ENCODE measurements at regions not wholly inside any gene's neighbourhood (a gene's known extent, or its start where the extent isn't known, plus 50 kb on each side); places are given as distances from the start of the nearest gene placed in this dataset.

- in situ Hi-C loops (cut with MboI; ENCODE audit: low pct_unique_long_range_greater_than_20kb, low sequenced_read_pairs): no loop called here
- DNase-seq: no peak
Measured at GRCh38 chr3:36219398-36219797, 160.9 kb upstream of the STAC start.

- DNase-seq: no peak
- in situ Hi-C loops (cut with MboI; ENCODE audit: low pct_unique_long_range_greater_than_20kb, low sequenced_read_pairs): no loop called here
Measured at GRCh38 chr3:36220173-36220572, 160.1 kb upstream of the STAC start.

GRCh38 chr3:36221975-36222374, 158.3 kb upstream of the STAC start:
- in situ Hi-C loops (cut with MboI; ENCODE audit: low pct_unique_long_range_greater_than_20kb, low sequenced_read_pairs): no loop called here

GRCh38 chr3:36227980-36228379, 152.3 kb upstream of the STAC start:
- in situ Hi-C loops (cut with MboI; ENCODE audit: low pct_unique_long_range_greater_than_20kb, low sequenced_read_pairs): no loop called here
- no peak for DNase-seq

More at GRCh38 chr3:36221975-36222374, 158.3 kb upstream of the STAC start:
- DNase-seq: no peak

- DNase-seq: no peak
- in situ Hi-C loops (cut with MboI; ENCODE audit: low pct_unique_long_range_greater_than_20kb, low sequenced_read_pairs): no loop called here
Measured at GRCh38 chr3:36229496-36229895, 150.8 kb upstream of the STAC start.

- in situ Hi-C loops (cut with MboI; ENCODE audit: low pct_unique_long_range_greater_than_20kb, low sequenced_read_pairs): no loop called here
Measured at GRCh38 chr3:36232797-36233489, 147.4 kb upstream of the STAC start.

GRCh38 chr3:36244728-36245127, 135.6 kb upstream of the STAC start:
- in situ Hi-C loops (cut with MboI; ENCODE audit: low pct_unique_long_range_greater_than_20kb, low sequenced_read_pairs): no loop called here

More at GRCh38 chr3:36232797-36233489, 147.4 kb upstream of the STAC start:
- no peak for DNase-seq

GRCh38 chr3:36248374-36248773, 131.9 kb upstream of the STAC start:
- in situ Hi-C loops (cut with MboI; ENCODE audit: low pct_unique_long_range_greater_than_20kb, low sequenced_read_pairs): no loop called here

More at GRCh38 chr3:36244728-36245127, 135.6 kb upstream of the STAC start:
- DNase-seq: no peak

GRCh38 chr3:36250191-36250590, 130.1 kb upstream of the STAC start:
- in situ Hi-C loops (cut with MboI; ENCODE audit: low pct_unique_long_range_greater_than_20kb, low sequenced_read_pairs): no loop called here
- no peak for DNase-seq

More at GRCh38 chr3:36248374-36248773, 131.9 kb upstream of the STAC start:
- DNase-seq: no peak

- in situ Hi-C loops (cut with MboI; ENCODE audit: low pct_unique_long_range_greater_than_20kb, low sequenced_read_pairs): no loop called here
Measured at GRCh38 chr3:36257158-36257852, 123.0 kb upstream of the STAC start.

GRCh38 chr3:36258421-36258820, 121.9 kb upstream of the STAC start:
- in situ Hi-C loops (cut with MboI; ENCODE audit: low pct_unique_long_range_greater_than_20kb, low sequenced_read_pairs): no loop called here

More at GRCh38 chr3:36257158-36257852, 123.0 kb upstream of the STAC start:
- DNase-seq: no peak

GRCh38 chr3:36259580-36259979, 120.7 kb upstream of the STAC start:
- no peak for DNase-seq
- in situ Hi-C loops (cut with MboI; ENCODE audit: low pct_unique_long_range_greater_than_20kb, low sequenced_read_pairs): no loop called here

More at GRCh38 chr3:36258421-36258820, 121.9 kb upstream of the STAC start:
- DNase-seq: no peak

- in situ Hi-C loops (cut with MboI; ENCODE audit: low pct_unique_long_range_greater_than_20kb, low sequenced_read_pairs): no loop called here
- DNase-seq: no peak
Measured at GRCh38 chr3:36269274-36269673, 111.0 kb upstream of the STAC start.

GRCh38 chr3:36282766-36283165, 97.5 kb upstream of the STAC start:
- no peak for DNase-seq
- in situ Hi-C loops (cut with MboI; ENCODE audit: low pct_unique_long_range_greater_than_20kb, low sequenced_read_pairs): no loop called here

GRCh38 chr3:36295296-36295695, 85.0 kb upstream of the STAC start:
- DNase-seq: no peak
- in situ Hi-C loops (cut with MboI; ENCODE audit: low pct_unique_long_range_greater_than_20kb, low sequenced_read_pairs): no loop called here

GRCh38 chr3:36297195-36297594, 83.1 kb upstream of the STAC start:
- DNase-seq: no peak
- in situ Hi-C loops (cut with MboI; ENCODE audit: low pct_unique_long_range_greater_than_20kb, low sequenced_read_pairs): no loop called here

- in situ Hi-C loops (cut with MboI; ENCODE audit: low pct_unique_long_range_greater_than_20kb, low sequenced_read_pairs): no loop called here
- DNase-seq: no peak
Measured at GRCh38 chr3:36298188-36298587, 82.1 kb upstream of the STAC start.

- no peak for DNase-seq
- in situ Hi-C loops (cut with MboI; ENCODE audit: low pct_unique_long_range_greater_than_20kb, low sequenced_read_pairs): no loop called here
Measured at GRCh38 chr3:36302158-36302509, 78.2 kb upstream of the STAC start.

GRCh38 chr3:36302626-36303025, 77.7 kb upstream of the STAC start:
- no peak for DNase-seq
- in situ Hi-C loops (cut with MboI; ENCODE audit: low pct_unique_long_range_greater_than_20kb, low sequenced_read_pairs): no loop called here

GRCh38 chr3:36303286-36303685, 77.0 kb upstream of the STAC start:
- no peak for DNase-seq
- in situ Hi-C loops (cut with MboI; ENCODE audit: low pct_unique_long_range_greater_than_20kb, low sequenced_read_pairs): no loop called here
